Keratinocyte (primary cell): ENCODE measurements at regions not wholly inside any gene's neighbourhood (a gene's known extent, or its start where the extent isn't known, plus 50 kb on each side); places are given as distances from the start of the nearest gene placed in this dataset.

Experiments used
- DNase-seq: peaks from one replicate; pipeline ENCODE4 v3.0.0-alpha.2; 2011; ENCODE audit warnings: low read depth, missing footprints, low spot score
- FAIRE-seq: peaks from 2 replicates; lab custom pipeline; 2011; peaks lifted over from hg19 to GRCh38; lab: Jason Lieb, UNC
- H2AFZ ChIP-seq: 2 replicates; pipeline ENCODE4 v1.6.0; 2012; ENCODE audit warnings: low read length, control low read depth, inconsistent platforms; ENCODE audit not compliant: control insufficient read depth
- H3K27ac ChIP-seq: 2 replicates; pipeline ENCODE4 v1.5.1; 2011; ENCODE audit warnings: low read length; ENCODE audit not compliant: control insufficient read depth, insufficient read depth
- H3K27me3 ChIP-seq: 3 replicates; pipeline ENCODE4 v1.6.0; 2011; ENCODE audit warnings: low read length; ENCODE audit not compliant: control insufficient read depth, insufficient read depth; ENCODE audit errors: extremely low read depth
- H3K36me3 ChIP-seq, 2 experiments: 2 replicates in 1 of 2; 3 replicates in 1 of 2; pipeline ENCODE4 v1.5.1; 2011; ENCODE audit warnings: low read length in 2 of 2, mild to moderate bottlenecking in 1 of 2; ENCODE audit not compliant: control insufficient read depth in 2 of 2, insufficient read depth in 2 of 2; ENCODE audit errors: extremely low read depth in 1 of 2
- H3K4me1 ChIP-seq: 3 replicates; pipeline ENCODE4 v1.5.1; 2011; ENCODE audit warnings: low read length; ENCODE audit not compliant: control insufficient read depth, insufficient read depth; ENCODE audit errors: extremely low read depth
- H3K4me2 ChIP-seq: 3 replicates; pipeline ENCODE4 v1.6.0; 2011; ENCODE audit warnings: low read depth, low read length; ENCODE audit not compliant: control insufficient read depth, insufficient read depth; ENCODE audit errors: extremely low read depth
- H3K4me3 ChIP-seq, 3 experiments: fragments of 200-600 bp in 1 of 3; sonication (generic) in 1 of 3; 2 replicates in 2 of 3; 3 replicates in 1 of 3; pipeline ENCODE4 v1.5.1; 2011 to 2016; ENCODE audit warnings: low read length in 3 of 3, mild to moderate bottlenecking in 3 of 3, control low read depth in 2 of 3, inconsistent platforms in 1 of 3, low read depth in 1 of 3, mixed read lengths in 1 of 3, mixed run types in 1 of 3, moderate library complexity in 1 of 3; ENCODE audit not compliant: control insufficient read depth in 2 of 3, insufficient read depth in 2 of 3; ENCODE audit errors: extremely low read depth in 1 of 3
- H3K79me2 ChIP-seq: 2 replicates; pipeline ENCODE4 v1.6.0; 2012; ENCODE audit warnings: low read length; ENCODE audit not compliant: control insufficient read depth, insufficient read depth
- H3K9ac ChIP-seq: 3 replicates; pipeline ENCODE4 v1.6.0; 2011; ENCODE audit warnings: low read length; ENCODE audit not compliant: control insufficient read depth, insufficient read depth; ENCODE audit errors: extremely low read depth
- H3K9me1 ChIP-seq: 3 replicates; pipeline ENCODE4 v1.6.0; 2011; ENCODE audit warnings: low read length; ENCODE audit not compliant: control insufficient read depth, insufficient read depth; ENCODE audit errors: extremely low read depth
- H3K9me3 ChIP-seq: 2 replicates; pipeline ENCODE4 v1.5.1; 2012; ENCODE audit warnings: low read depth, low read length; ENCODE audit not compliant: control insufficient read depth
- H4K20me1 ChIP-seq: 3 replicates; pipeline ENCODE4 v1.6.0; 2011; ENCODE audit warnings: low read length; ENCODE audit not compliant: control insufficient read depth, insufficient read depth; ENCODE audit errors: extremely low read depth
- CTCF ChIP-seq, 3 experiments: IDR thresholded peaks in 1 of 3; conservative IDR thresholded peaks in 1 of 3; optimal IDR thresholded peaks in 1 of 3; 2 replicates in 2 of 3; 3 replicates in 1 of 3; pipeline versions ENCODE3 to v1.5.1; 2011; ENCODE audit warnings: low read length in 3 of 3, mild to moderate bottlenecking in 3 of 3, moderate library complexity in 2 of 3, control low read depth in 1 of 3, inconsistent platforms in 1 of 3; ENCODE audit not compliant: insufficient read depth in 2 of 3; ENCODE audit errors: extremely low read depth in 1 of 3
- EZH2 ChIP-seq: IDR thresholded peaks from one replicate; pipeline ENCODE4 v1.6.1; 2012; ENCODE audit warnings: inconsistent platforms, mild to moderate bottlenecking, low read length, moderate library complexity
- dilution Hi-C: fragments of 300-500 bp; cut with MboI; formaldehyde crosslinking; loops from one replicate; pipeline ENCODE4 v1.7.0; 2020; ENCODE audit warnings: low sequenced_read_pairs; ENCODE audit not compliant: extremely low pct_ligation_motif_present

- H3K36me3 ChIP-seq: no peaks in the 10 kb centered on the region
- TF ChIP-seq CTCF (optimal IDR thresholded peaks at IDR 0.05 in 1 of 3, IDR thresholded peaks at IDR 0.05 in 1 of 3, conservative IDR thresholded peaks at IDR 0.05 in 1 of 3; ENCODE audit: extremely low read depth in 1 of 3, insufficient read depth in 2 of 3, low read length in 3 of 3): no peak
- TF ChIP-seq EZH2: no peak
- no peaks in the 10 kb centered on the region for H3K4me1 ChIP-seq
- no peaks in the 10 kb centered on the region for H3K79me2 ChIP-seq
- no peak overlapping the region for H3K9ac ChIP-seq
- H3K4me3 ChIP-seq: no peak overlapping the region
- H3K4me2 ChIP-seq: no peak overlapping the region
- dilution Hi-C loops: no loop called here
- no peaks in the 10 kb centered on the region for H4K20me1 ChIP-seq
- H3K9me1 ChIP-seq: no peaks in the 10 kb centered on the region
- no peak overlapping the region for H3K27ac ChIP-seq
- H3K9me3 ChIP-seq: no peaks in the 10 kb centered on the region
- no peak for FAIRE-seq
- H2AFZ ChIP-seq: no peak overlapping the region
- no peaks in the 10 kb centered on the region for H3K27me3 ChIP-seq
- no peak for DNase-seq
Observed at GRCh38 chr9:79176014-79176697, 395.6 kb upstream of the TLE4 start.

- Histone ChIP-seq H3K9me3 (no peaks in the 10 kb centered on the region), H4K20me1 (no peaks in the 10 kb centered on the region), H3K9ac (no peak overlapping the region), H3K4me2 (no peak overlapping the region), H3K4me1 (no peaks in the 10 kb centered on the region), H3K27me3 (no peaks in the 10 kb centered on the region), H3K9me1 (no peaks in the 10 kb centered on the region), H3K79me2 (no peaks in the 10 kb centered on the region), H3K27ac (no peak overlapping the region), H3K36me3 (no peaks in the 10 kb centered on the region), H3K4me3 (no peak overlapping the region), H2AFZ (no peak overlapping the region)
- TF ChIP-seq EZH2 (no peak), CTCF (optimal IDR thresholded peaks at IDR 0.05 in 1 of 3, IDR thresholded peaks at IDR 0.05 in 1 of 3, conservative IDR thresholded peaks at IDR 0.05 in 1 of 3; ENCODE audit: extremely low read depth in 1 of 3, insufficient read depth in 2 of 3, low read length in 3 of 3) (no peak)
- dilution Hi-C loops: no loop called here
- FAIRE-seq (no peak), DNase-seq (no peak)
Observed at GRCh38 chr9:79184831-79185230, 386.9 kb upstream of the TLE4 start.
